GM19397 (cell line): ENCODE measurements at regions not wholly inside any gene's neighbourhood (a gene's known extent, or its start where the extent isn't known, plus 50 kb on each side); places are given as distances from the start of the nearest gene placed in this dataset.
"Not testable (repeated sequence)": the region's sequence is repeated elsewhere in the genome, so short reads cannot be mapped to it uniquely, and the experiment has no call there.

Source experiments
- ATAC-seq: cut with Tn5 transposase; IDR thresholded peaks from one replicate; pipeline ENCODE4 v1.9.1; 2021; ENCODE audit warnings: mild to moderate bottlenecking, moderate library complexity; ENCODE audit not compliant: unreplicated experiment

DNA sequence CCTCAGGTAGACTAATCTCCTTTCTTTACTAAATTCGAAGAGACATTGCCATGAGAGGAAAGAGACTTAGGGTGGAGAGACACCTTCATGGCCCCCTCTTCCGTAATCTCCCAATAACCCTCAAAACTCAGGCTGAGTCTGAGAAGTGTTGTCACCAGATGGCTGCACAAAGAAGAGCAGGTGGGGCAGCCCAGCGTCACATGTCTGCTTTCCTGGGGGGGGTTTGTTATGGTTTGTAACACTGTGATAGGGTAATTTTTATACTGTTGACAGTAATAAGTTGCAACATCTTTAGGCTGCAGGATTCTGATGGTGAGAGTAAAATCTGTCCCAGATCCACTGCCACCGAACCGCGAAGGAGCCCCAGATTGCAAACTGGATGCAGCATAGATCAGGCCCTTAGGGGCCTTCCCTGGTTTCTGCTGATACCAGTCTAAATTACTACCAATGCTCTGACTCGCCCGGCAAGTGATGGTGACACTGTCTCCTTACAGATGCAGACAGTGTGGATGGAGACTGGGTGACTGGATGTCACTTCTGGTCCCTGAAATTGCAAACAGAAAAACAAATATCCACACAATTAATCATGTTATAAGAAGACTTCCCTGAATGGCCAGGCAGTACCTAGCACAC lies 595.1 kb downstream of the RPIA start:
- not testable (repeated sequence) for ATAC-seq

GRCh38 chr2:89287084-89287483 lies 595.6 kb downstream of the RPIA start:
- ATAC-seq: not testable (repeated sequence)

DNA sequence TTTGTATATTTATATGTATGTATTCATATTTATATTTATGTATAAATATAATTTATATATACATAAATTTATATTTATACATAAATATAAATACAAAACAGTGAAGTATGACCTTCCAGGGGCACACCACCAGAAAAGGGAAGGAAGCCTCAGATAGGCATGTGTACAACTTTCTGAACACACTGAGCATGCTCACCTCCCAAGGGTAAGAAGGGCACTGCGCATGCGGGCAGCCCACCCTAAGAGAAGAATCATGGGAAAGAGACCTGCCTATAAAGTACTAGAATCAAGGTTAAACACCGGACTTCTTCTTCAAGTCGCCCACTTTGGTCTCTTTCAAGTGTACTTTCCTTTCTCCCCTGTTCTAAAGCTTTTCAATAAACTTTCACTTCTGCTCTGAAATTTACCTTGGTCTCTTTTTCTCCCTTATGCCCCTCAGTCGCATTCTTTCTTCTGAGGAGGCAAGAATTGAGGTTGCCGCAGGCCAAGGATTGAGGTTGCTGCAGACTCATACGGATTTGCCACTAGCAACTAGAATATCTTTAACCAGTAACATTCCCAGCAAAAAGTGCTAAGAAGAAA lies 600.3 kb downstream of the RPIA start:
- not testable (repeated sequence) for ATAC-seq

- ATAC-seq: not testable (repeated sequence)
Measured at GRCh38 chr2:89293399-89293798, 601.9 kb downstream of the RPIA start.

DNA sequence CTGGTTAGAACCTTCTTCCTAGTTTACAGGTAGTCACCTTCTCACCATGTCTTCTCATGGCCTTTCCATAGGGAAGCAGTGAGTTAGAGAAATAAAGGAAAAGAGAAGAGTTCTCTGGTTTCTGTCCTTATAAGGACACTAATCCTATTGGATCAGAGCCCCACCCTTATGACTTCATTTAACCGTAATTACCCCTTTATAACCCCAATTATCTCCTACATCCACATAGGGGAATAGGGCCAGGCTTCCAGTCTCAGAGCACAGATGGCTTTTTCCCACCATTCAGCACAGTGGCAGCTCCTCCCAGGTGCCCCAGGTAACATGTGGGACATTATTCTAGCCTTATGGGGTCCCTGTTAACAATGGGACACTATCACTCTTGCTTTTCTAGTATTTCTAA lies 602.9 kb downstream of the RPIA start:
- ATAC-seq: not testable (repeated sequence)

DNA sequence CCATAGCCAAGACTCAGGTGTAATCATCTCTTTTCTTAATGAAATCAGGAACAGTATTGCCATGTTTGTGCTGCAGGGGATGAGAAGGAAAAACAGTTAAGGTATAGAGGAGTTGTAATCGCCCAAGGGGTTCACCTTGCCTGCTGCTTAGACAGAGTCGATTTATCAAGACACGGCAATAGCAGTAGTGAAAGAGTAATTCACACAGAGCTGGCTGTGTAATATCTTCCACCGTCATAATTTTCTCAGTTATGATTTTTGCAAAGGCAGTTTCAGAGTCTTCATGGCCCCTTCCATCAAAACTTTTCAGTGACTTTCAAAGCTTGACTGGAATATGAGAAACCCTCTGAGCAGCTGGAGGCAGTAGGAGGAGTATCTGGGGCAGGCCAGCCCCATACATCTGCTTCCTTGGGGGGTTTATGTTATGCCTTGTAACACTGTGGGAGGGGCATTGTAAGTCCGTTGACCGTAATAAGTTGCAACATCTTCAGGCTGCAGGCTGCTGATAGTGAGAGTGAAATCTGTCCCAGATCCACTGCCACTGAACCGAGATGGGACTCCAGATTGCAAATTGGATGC lies 605.4 kb downstream of the RPIA start:
- ATAC-seq: not testable (repeated sequence)

DNA sequence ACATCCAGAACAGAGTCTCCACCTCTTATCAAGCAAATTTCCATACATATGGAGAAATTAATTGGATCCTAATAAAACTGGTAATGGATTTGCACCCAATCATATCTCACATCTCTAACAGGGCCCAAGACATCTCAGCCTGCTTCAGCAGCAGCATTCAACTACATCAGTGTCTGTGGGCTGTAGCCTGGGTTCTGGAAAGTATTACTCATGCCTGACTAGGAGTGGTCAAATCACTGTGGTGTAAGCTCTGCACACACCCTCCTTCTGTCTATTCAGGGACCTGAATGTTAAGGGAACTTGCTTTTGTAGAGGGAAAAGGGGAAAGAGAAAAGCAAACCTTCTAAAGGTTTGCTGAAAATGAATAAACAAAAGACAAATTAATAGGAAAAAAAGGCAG lies 607.7 kb downstream of the RPIA start:
- ATAC-seq: not testable (repeated sequence)

DNA sequence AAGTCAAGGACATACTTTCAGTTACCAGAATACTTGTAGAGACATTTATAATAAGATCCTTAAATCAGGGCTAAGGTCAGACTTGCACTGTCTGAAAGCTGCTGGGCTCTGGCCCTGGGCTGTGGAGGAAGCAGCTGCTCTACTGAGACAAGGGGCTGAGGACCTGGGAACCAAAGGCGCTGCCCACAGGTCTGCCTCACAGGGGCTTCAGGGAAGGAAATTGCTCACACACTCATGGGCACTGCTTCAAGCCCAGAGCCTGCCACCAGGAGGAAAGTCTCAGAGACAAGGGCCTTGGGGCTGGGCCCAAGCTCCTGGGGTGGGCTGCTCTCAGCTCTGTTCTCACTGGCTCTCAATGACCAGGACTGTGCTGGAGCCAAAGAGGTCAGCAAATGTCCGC lies 614.1 kb downstream of the RPIA start:
- not testable (repeated sequence) for ATAC-seq

DNA sequence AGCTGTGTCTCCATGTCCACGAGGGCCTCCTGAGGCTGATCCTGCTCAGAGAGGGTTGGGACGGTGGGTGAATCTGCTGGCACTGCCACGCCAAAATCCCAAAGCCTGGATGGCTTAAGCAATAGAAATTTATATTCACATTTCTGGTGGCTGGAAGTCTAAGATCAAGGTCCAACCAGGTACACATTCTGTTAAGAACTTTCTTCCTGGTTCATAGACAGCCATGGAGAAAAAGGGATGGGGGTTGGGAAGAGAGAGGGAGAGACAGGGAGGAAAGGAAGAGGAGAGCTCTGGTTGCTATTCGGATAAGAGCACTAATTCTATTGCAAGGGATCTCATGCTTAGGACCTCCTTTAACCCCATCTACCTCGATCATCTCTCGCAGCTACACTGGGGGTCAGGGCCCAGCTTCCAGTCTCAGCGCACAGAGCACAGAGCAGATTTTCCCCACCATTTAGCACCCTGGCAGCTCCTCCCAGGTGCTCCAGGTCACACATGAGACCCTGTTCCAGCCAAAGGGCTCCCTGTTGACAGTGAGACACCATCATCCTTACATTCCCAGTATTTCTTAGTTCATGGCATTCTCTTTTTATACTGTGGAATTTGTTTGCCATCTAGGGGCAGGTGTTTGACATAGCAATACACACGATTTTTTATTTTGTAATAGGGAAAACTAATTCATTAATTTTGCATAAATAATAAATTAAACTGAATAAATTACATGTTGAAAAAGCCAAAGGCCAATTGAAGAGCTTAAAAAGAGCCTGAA lies 615.6 kb downstream of the RPIA start:
- ATAC-seq: not testable (repeated sequence)

- ATAC-seq: not testable (repeated sequence)
Measured at GRCh38 chr2:89318990-89319389, 627.5 kb downstream of the RPIA start.

DNA sequence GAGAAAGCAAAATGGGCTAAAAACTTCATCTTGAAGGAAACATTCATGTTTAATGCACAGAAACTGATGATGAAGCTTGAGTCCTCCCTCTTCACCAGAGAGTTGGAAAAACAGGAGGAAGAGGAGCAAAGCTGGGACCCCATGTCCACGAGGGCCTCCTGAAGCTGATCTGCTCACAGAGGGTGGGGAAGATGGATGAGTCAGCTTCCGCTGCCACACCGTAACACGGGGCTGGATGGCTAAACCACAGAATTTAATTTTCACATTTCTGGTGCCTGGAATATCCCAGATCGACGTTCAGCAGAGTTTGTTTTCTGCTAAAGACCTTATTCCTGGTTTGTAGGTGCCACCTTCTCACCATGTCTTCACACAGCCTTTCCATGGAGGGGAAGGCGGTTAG lies 634.4 kb downstream of the RPIA start:
- not testable (repeated sequence) for ATAC-seq

DNA sequence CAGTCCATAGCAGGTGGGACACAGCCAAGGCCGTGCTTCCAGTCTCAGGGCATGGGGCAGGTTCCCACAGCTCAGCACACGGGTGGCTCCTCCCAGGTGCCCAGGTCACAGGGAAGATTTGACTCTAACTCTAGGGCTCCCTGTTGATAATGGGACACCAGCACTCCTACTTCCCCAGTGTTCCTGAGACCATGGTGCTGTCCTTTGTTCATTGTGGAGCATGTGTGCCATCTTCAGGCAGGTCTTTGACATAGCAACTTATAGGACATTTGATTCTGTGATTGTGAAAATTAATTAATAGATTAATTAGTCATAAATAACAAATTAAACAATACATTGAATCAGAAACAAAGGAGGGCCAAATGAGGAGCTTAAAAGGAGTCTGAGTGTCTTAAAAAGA lies 635.0 kb downstream of the RPIA start:
- not testable (repeated sequence) for ATAC-seq

DNA sequence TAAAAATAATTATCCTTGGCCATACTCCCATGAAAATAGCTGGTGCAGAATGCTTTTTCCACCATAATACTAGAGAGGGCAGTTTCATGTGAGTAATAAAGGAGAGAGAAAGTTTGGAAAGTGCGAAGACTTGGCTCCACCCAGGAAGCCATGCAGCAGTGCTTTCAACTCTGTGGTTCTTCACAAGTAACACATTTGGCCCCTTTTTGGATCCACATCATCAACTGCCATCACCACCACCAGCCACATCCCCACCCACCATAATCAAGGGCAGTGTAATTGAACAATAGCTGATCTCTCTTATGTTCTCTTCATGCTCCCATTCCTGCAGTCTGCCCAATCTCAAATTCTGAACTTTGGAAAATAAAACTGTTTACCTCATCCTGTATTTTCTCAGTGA lies 637.3 kb downstream of the RPIA start:
- ATAC-seq: not testable (repeated sequence)
